ENCODE measurements at regions not wholly inside any gene's neighbourhood (a gene's known extent, or its start where the extent isn't known, plus 50 kb on each side); places are given as distances from the start of the nearest gene placed in this dataset.

- Histone ChIP-seq H3K36me3 (ENCODE audit: insufficient read depth, low read length) (no peaks in the 10 kb centered on the region), H3K4me1 (ENCODE audit: insufficient read depth, low read length) (no peaks in the 10 kb centered on the region; the same call in 1 of the 2 replicates), H3K9me3 (ENCODE audit: control insufficient read depth, insufficient read depth, low read length) (no peaks in the 10 kb centered on the region), H3K9ac (ENCODE audit: low read depth, low read length) (no peak overlapping the region)
These were observed 95.1 kb upstream of the ZFHX3 start for GRCh38 chr16:73143002-73143401.

DNA sequence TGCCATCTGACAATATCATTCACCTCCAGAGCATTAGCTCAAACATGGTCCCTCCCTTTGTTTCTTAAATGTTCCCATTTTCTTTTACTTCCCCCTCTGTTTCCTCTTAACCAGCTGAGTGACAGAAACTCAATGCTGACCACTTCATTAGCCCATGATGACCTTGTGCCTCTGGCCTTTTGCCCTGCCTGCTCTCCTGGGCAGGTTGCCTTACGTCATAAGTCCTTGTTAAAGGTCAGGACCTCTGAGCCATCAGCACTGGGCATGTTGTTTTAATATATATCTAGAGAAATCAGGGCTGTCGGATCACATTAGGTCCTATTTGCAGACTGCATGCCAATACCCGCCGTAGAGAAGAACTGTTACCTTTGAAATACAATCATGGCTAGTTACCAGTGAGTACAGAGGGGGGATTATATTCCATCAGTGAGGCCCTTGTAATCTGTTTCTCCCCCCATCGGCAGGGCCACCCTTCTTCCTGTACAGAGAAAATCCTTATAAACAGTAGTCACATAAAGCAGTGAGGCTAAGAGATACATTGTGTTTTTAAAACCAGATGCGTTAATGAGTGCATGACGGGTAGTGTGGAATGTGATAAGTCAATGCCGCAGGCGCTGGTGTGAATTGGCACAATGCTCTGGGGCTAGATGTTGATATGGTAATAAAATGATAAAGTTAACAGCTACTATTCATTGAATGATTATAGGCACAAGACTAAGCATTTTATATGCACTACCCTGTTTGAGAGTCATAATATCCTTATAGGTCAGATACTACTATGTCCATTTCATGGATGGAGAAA is 94.3 kb upstream of the ZFHX3 start:
- H3K9ac ChIP-seq (ENCODE audit: low read depth, low read length) = no peak overlapping the region
- no peaks in the 10 kb centered on the region for H3K9me3 ChIP-seq (ENCODE audit: control insufficient read depth, insufficient read depth, low read length)
- no peaks in the 10 kb centered on the region for H3K36me3 ChIP-seq (ENCODE audit: insufficient read depth, low read length)
- H3K4me1 ChIP-seq (ENCODE audit: insufficient read depth, low read length) = no peaks in the 10 kb centered on the region; the same call in 1 of the 2 replicates

DNA sequence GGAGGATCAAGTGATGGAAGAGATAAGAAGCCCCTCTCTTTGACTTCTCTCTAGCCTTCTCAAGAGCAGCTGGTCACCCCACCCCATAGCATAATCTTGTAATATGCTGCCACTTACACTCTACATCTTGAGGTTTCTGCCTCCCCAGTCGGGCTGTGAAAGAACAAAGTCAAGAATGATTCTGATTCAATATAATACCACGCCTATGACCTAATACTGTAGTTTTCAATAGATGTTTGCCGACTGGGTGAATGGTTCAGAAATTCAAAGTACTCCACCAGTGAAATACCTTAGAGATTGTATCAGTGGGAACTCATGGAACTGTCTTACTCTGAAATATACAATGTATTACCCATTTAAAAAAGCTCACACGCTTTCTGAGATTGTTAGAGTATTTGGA is 93.0 kb upstream of the ZFHX3 start:
- H3K4me1 ChIP-seq (ENCODE audit: insufficient read depth, low read length) = no peaks in the 10 kb centered on the region; the same call in 1 of the 2 replicates

DNA sequence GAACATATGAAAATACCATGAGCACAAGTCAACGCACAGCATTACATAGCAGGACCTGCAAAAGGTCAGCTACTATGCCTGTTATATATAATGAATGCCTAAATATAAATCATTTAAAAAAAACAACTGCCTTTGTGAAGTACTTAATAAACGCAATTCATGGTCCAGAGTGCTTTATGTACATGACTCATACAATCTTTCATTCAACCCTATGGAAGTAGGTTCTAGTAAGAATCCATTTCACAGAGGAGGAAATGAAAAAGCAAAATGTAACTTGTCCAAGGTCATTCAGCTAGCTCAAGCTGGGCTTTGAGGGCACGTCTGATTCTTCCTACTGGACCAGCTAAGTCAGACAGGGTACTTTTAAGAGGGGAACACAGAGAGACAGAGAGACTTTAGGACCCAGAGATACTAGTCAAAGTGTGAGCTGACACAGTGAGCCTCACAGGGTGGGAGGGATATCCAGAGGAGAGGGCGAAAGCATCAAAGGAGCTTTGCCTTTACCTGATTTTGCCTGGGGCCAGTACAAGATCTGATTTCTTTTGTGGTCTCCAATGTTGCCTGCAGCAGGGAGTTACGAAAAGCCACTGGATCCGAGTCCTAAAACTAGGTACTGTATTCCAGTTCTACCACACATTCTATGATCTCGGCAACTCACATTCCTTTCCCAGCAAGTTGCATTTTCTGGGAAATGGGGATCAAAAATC is 83.4 kb upstream of the ZFHX3 start:
- Histone ChIP-seq H3K9me3 (ENCODE audit: control insufficient read depth, insufficient read depth, low read length) (no peaks in the 10 kb centered on the region), H3K4me1 (ENCODE audit: insufficient read depth, low read length) (no peaks in the 10 kb centered on the region), H3K9ac (ENCODE audit: low read depth, low read length) (no peak overlapping the region), H3K36me3 (ENCODE audit: insufficient read depth, low read length) (no peaks in the 10 kb centered on the region)

More for the DNA sequence above, 93.0 kb upstream of the ZFHX3 start:
- Histone ChIP-seq H3K9me3 (ENCODE audit: control insufficient read depth, insufficient read depth, low read length) (no peaks in the 10 kb centered on the region), H3K9ac (ENCODE audit: low read depth, low read length) (no peak overlapping the region), H3K36me3 (ENCODE audit: insufficient read depth, low read length) (no peaks in the 10 kb centered on the region)

GRCh38 chr16:73129455-73129854 is 81.5 kb upstream of the ZFHX3 start:
- Histone ChIP-seq H3K9me3 (ENCODE audit: control insufficient read depth, insufficient read depth, low read length) (no peaks in the 10 kb centered on the region), H3K9ac (ENCODE audit: low read depth, low read length) (no peak overlapping the region), H3K4me1 (ENCODE audit: insufficient read depth, low read length) (no peaks in the 10 kb centered on the region), H3K36me3 (ENCODE audit: insufficient read depth, low read length) (no peaks in the 10 kb centered on the region)

GRCh38 chr16:73126525-73126853 is 78.6 kb upstream of the ZFHX3 start:
- H3K4me1 ChIP-seq (ENCODE audit: insufficient read depth, low read length) = no peaks in the 10 kb centered on the region
- no peak overlapping the region for H3K9ac ChIP-seq (ENCODE audit: low read depth, low read length)
- H3K9me3 ChIP-seq (ENCODE audit: control insufficient read depth, insufficient read depth, low read length) = no peaks in the 10 kb centered on the region
- no peaks in the 10 kb centered on the region for H3K36me3 ChIP-seq (ENCODE audit: insufficient read depth, low read length)

DNA sequence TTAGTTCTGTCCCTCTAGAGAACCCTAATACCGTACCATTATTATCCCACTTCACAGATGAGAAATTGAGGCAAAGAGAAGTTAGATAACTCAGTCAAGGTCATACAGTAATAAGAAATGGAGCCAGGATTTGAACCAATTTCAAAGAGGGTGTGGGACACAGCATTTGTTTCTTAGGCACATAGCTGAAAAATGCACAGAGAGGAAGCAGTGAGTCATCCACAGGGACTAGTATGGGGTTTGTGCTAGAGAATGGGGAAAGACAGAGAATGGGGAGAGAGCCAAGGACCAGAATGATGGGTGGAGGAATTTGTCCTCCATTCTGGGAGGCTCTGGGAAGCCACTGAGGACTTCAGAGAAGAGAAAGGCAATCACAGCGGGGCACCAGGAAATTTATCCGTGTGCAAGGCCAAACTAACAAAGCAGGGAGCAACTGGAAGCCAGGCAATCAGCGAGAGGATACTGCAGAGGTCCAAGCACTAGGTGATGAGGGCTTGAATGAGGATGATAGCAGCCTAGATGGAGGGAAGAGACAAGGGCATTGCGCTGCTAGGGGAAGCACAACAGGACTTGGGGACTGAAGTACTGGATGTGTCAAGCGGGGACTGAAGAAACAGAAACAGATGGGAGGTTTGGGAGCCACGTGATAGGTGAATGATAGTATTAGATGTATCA is 78.1 kb upstream of the ZFHX3 start:
- no peak overlapping the region for H3K9ac ChIP-seq (ENCODE audit: low read depth, low read length)
- H3K4me1 ChIP-seq (ENCODE audit: insufficient read depth, low read length) = no peaks in the 10 kb centered on the region
- no peaks in the 10 kb centered on the region for H3K9me3 ChIP-seq (ENCODE audit: control insufficient read depth, insufficient read depth, low read length)
- H3K36me3 ChIP-seq (ENCODE audit: insufficient read depth, low read length) = no peaks in the 10 kb centered on the region

- no peaks in the 10 kb centered on the region for H3K9me3 ChIP-seq (ENCODE audit: control insufficient read depth, insufficient read depth, low read length)
- no peaks in the 10 kb centered on the region for H3K36me3 ChIP-seq (ENCODE audit: insufficient read depth, low read length)
- no peak overlapping the region for H3K9ac ChIP-seq (ENCODE audit: low read depth, low read length)
- no peaks in the 10 kb centered on the region for H3K4me1 ChIP-seq (ENCODE audit: insufficient read depth, low read length)
These were observed 76.9 kb upstream of the ZFHX3 start for GRCh38 chr16:73124665-73125375.

DNA sequence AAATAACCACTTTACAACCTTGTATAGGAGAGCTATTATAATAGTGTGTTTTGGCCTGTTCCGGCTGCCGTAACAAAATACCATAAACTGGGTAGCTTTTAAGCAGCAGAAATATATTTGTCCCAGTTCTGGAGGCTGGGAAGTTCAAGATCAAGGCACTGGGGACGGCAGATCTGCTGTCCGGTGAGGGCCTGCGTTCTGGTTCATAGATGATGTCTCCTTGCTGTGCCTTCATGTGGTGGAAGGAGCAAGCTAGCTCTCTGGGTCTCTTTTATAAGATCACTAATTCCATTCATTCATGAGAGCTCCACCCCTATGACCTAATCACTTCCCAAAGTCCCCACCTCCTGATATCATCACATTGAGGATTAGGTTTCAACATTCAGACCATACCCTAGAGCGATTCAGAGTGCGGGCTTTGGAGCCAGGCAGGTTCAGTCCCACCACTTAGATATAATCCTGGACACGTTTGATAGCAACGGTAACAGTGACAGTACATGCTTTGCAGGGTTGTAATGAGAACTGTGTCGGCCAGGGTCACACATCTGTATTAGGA is 76.2 kb upstream of the ZFHX3 start:
- Histone ChIP-seq H3K9ac (ENCODE audit: low read depth, low read length) (no peak overlapping the region), H3K9me3 (ENCODE audit: control insufficient read depth, insufficient read depth, low read length) (no peaks in the 10 kb centered on the region), H3K4me1 (ENCODE audit: insufficient read depth, low read length) (no peaks in the 10 kb centered on the region), H3K36me3 (ENCODE audit: insufficient read depth, low read length) (no peaks in the 10 kb centered on the region)

DNA sequence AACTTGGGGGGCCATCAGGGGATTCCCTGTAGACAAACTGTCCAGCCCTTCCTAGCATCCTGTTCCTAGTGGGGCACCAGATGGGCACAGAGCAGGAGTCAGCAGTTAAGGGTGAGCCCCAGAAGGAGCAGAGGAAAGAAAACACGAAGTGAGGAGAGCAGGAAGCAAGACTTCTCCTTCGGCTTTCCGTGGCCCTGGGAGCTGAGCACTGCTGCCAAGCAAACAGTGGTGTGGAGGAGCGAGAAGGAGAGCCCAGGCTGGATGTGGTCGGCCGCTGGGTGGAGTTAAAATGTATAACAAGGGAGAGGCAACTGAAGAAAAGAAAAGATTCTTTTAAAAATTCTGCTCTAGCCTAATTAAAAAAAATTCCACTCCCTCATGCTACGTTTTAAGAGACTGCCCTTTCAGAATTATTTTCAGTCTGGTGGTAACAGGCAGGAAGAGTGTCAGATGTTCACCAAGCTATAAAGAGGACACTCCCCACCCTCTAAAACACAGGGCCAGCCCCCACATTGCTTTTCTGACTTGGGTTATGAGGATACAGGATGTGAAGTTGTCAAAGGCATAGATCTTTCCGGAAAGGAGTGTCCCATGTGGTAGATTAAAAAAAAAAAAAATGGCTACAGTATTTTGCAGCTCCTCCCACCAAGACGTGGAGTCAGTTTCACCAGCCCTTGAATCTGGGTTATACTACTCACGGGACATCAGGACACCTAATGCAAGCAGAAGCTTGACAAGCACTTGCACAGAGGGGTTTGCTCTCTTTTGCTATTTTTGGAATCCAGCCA is 74.9 kb upstream of the ZFHX3 start:
- no peaks in the 10 kb centered on the region for H3K36me3 ChIP-seq (ENCODE audit: insufficient read depth, low read length)
- H3K4me1 ChIP-seq (ENCODE audit: insufficient read depth, low read length) = no peaks in the 10 kb centered on the region
- no peaks in the 10 kb centered on the region; the same call in 1 of the 2 replicates for H3K9me3 ChIP-seq (ENCODE audit: control insufficient read depth, insufficient read depth, low read length)
- H3K9ac ChIP-seq (ENCODE audit: low read depth, low read length) = no peak overlapping the region

DNA sequence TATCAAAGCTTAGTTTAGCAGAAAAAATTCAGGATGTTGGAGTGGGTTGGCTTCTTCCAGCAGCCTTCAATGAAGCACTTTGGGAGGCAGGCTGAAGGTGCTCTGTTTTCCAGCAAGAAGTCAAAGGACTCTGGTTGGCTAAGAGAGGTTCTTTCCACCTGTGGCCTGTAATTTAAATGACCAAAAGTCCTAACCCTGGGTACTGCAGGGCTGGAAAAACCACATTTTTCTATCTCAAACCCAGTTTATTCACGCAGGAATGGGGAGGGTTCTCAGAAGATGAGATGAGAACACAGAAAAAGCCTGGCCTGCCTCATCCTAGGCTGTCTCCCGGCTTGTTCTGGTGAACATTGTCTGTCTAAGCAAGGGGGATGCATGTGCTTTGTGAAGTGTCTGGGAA is 68.6 kb upstream of the ZFHX3 start:
- no peaks in the 10 kb centered on the region; the same call in 1 of the 2 replicates for H3K9me3 ChIP-seq (ENCODE audit: control insufficient read depth, insufficient read depth, low read length)
- H3K4me1 ChIP-seq (ENCODE audit: insufficient read depth, low read length) = no peaks in the 10 kb centered on the region
- no peaks in the 10 kb centered on the region for H3K36me3 ChIP-seq (ENCODE audit: insufficient read depth, low read length)
- no peak overlapping the region for H3K9ac ChIP-seq (ENCODE audit: low read depth, low read length)

DNA sequence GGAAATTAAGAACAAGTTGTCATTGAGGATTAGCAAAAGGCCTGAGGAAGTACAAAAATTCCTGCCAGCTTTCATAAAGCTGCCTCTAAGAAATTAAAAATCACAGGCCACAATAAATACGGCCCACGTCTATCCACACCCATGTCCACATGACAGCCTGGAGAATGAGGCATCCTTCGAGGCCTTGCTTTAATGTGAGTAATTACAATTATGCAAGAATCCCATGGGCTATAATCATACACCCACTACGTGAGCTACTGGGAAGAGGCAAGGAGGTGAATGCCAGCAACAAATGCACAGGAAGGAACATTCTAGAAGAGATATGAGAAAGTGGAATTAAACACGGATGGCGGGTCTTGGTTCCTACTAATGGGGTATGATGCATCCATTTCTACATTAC is 65.4 kb upstream of the ZFHX3 start:
- Histone ChIP-seq H3K36me3 (ENCODE audit: insufficient read depth, low read length) (no peaks in the 10 kb centered on the region), H3K9ac (ENCODE audit: low read depth, low read length) (no peak overlapping the region), H3K9me3 (ENCODE audit: control insufficient read depth, insufficient read depth, low read length) (no peaks in the 10 kb centered on the region; the same call in 1 of the 2 replicates), H3K4me1 (ENCODE audit: insufficient read depth, low read length) (no peaks in the 10 kb centered on the region)

- H3K9me3 ChIP-seq (ENCODE audit: control insufficient read depth, insufficient read depth, low read length) = no peaks in the 10 kb centered on the region
- H3K36me3 ChIP-seq (ENCODE audit: insufficient read depth, low read length) = no peaks in the 10 kb centered on the region
- H3K4me1 ChIP-seq (ENCODE audit: insufficient read depth, low read length) = no peaks in the 10 kb centered on the region
- no peak overlapping the region for H3K9ac ChIP-seq (ENCODE audit: low read depth, low read length)
These were observed 60.5 kb upstream of the ZFHX3 start for GRCh38 chr16:73108195-73108963.
